GM12874 (cell line): ENCODE measurements at regions not wholly inside any gene's neighbourhood (a gene's known extent, or its start where the extent isn't known, plus 50 kb on each side); places are given as distances from the start of the nearest gene placed in this dataset.

Experiments
- CTCF ChIP-seq: IDR thresholded peaks from 2 replicates; pipeline ENCODE4 v1.5.1; 2011; ENCODE audit warnings: low read depth, mild to moderate bottlenecking, control low read depth, low read length, moderate library complexity; ENCODE audit not compliant: insufficient read depth

- TF ChIP-seq CTCF = no peak
Observed at GRCh38 chr13:44079413-44080205, 199.9 kb downstream of the LACC1 start.

DNA sequence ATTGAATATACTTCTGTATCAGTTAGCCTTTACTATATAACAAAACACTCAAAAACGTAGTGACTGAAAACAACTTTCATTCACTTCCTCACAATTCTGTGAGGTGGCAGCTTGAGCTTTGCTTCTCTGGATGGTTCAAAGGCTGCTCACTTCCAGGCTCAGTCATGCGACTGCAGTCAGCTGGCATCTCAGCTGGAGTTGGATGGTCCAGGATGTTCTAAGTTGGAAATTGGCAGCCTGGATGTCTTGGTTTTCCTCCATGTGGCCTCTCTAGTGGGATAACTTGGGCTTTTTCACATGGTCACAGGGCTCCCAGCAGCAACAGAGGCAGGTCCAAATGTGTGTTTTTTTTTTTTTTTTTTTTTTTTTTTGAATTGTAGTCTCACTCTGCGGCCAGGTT is 204.4 kb downstream of the LACC1 start:
- no peak for TF ChIP-seq CTCF

DNA sequence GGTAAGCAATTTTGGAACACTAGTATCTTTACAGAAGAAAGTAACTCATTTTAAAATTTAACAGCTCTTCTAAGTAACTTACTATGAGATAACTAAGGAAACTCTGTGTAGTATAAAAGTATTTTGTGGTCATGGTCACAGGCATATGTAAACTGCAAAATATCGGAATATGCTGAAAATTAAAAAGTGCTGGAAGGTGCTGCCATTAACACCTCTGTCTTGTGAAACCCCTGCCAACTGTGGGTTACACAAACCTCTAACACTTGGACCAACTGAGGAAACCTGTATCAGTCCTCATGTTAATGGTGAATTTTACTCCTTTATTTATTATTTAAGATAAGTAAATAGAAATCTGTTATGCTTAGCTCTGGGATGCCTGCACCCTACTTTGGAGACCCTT is 206.7 kb downstream of the LACC1 start:
- TF ChIP-seq CTCF = no peak

- TF ChIP-seq CTCF = no peak
Observed at GRCh38 chr13:44088411-44088810, 208.7 kb downstream of the LACC1 start.

GRCh38 chr13:44088991-44089413 is 209.3 kb downstream of the LACC1 start:
- TF ChIP-seq CTCF = no peak

- TF ChIP-seq CTCF = no peak
Observed at GRCh38 chr13:44089452-44089851, 209.7 kb downstream of the LACC1 start.

DNA sequence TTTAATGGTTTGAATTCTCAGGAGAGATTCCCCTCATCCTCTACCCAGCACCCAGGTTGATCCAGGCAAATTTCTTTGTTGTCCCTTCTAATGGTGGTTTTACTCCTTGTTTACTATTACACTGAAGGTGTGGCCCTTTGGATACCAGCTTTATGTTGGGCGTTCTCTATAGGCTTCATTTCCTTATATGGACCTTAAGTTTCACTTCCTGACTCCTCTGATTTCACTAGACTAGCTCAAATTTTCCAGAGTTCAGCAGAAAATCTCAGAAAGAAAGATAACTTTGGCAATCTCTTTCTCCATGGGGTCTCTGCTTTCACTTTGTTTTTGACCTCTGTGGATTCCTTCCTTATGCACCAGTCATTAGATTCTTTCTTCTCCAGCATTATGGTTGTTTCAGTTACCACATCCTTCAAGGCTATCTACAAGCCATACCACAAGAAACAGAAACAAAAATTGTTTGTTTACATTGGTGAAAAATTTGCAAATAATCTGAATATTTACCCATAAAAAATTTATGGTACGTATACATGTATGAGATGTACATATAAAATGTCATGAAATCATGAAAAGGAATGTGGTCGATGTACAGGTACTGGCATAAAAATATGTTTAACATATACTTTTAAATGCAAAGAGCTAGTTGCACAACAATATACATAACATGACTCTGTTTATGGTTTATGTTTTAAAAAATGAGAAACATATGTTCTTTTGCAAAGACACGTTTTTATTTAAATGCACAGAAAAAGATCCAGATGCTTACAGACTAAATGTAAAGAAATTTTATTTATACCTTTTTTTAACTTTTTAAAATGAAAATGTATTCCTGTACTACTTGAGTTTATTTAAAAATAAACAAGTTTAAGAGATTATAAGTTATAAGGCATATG is 212.6 kb downstream of the LACC1 start:
- no peak for TF ChIP-seq CTCF
